ENCODE measurements at regions not wholly inside any gene's neighbourhood (a gene's known extent, or its start where the extent isn't known, plus 50 kb on each side); places are given as distances from the start of the nearest gene placed in this dataset.

GRCh38 chr6:8674126-8674525, 238.8 kb upstream of the SLC35B3 start:
- no peak for DNase-seq (ENCODE audit: low spot score)

- no peak for DNase-seq (ENCODE audit: low spot score)
These were observed 237.5 kb upstream of the SLC35B3 start for GRCh38 chr6:8672882-8673281.

- DNase-seq (ENCODE audit: low spot score), result no peak
These were observed 235.4 kb upstream of the SLC35B3 start for GRCh38 chr6:8670792-8671191.

DNA sequence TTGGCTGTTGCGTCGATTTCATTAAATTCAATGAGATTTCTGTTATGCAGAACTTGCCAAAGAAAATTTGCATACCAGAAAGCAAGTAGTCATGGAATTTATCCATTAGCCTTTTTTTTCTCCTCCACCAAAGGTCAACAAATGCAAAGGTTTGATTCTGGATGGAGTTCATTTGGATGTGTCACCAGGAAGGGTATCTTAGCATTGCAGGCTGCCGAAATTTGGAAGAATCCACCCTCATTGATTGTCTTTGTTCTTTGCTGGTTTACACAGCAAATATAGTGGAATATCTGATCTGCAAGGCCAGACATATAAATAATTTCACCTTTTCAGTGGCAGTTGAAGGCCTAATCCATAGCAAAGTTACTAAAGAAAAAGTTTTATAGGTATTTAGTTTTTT, 229.4 kb upstream of the SLC35B3 start:
- DNase-seq (ENCODE audit: low spot score), result no peak

DNA sequence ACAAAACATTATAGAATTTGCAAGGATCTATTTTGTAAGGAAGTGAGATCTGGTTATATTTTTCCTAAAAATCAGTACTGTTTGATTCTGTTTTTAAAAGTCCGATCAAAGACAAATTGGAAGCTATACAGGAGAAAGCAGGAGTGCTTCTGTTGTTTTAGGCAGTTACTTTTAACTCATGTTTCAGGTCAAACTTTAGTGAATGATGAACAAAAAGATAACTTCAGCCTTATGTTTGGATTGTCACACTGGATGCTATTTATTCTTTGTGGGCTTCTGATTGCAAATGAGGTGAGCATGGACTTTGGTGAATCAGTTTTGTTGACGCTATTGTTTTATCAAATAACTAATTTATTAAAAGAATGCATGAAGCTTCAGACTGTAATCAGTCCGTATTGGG, 228.7 kb upstream of the SLC35B3 start:
- DNase-seq (ENCODE audit: low spot score), result no peak

GRCh38 chr6:8659404-8660189, 224.3 kb upstream of the SLC35B3 start:
- DNase-seq (ENCODE audit: low spot score), result no peak

GRCh38 chr6:8658416-8658815, 223.1 kb upstream of the SLC35B3 start:
- DNase-seq (ENCODE audit: low spot score), result no peak

- no peak for DNase-seq (ENCODE audit: low spot score)
These were observed 222.2 kb upstream of the SLC35B3 start for GRCh38 chr6:8657522-8657921.

DNA sequence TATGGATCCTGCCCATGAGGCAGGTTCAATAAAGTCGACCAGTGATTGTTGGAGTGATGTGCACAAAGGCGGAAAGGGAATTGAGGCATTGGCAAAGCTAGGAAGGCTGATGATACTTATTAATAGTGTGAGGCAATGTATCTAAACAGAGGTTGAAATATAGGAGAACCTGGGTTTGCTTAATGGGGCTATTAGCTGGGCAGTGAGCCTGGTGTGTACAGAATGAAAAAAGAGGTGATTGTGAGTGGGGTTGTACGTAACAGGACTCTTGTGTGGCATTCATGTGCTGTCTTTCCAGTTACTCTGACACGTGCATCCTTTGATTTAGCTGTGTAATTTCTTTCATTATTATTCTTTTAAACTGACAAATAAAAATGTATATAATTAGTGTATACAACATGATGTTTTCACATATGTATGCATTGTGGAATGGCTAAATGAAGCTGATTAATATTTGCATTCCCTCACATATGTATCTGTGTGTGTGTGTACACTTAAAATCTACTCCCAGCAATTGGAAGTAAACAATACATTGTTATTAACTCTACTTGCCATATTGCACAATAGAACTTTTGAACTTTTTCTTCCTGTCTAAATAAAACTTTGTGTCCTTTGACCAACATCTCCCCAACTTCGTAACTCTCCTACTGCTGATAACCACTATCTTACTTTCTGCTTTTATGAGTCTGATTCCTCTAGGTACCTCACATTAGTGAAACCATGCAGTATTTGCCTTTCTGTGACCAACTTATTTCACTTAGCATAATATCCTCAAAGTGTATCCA, 220.5 kb upstream of the SLC35B3 start:
- DNase-seq (ENCODE audit: low spot score), result no peak

DNA sequence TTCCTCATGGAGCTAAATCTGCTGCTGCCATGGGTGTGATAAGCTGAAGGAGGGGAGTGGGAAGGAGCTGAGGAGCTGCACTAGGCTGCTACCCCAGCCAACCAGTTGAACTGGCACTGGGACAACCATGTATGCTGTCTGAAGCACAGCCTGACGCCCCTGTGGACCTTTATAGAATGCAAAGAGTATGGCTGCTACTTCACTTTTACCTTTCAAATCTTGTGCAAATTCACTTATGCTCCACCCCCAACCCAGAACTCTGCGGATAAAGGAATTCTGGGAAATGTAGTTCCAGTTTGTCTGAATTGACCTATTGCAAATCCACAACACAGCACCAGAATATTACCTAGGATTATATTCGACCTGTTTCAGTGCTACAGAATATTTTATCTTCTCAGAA, 217.4 kb upstream of the SLC35B3 start:
- DNase-seq (ENCODE audit: low spot score), result no peak

GRCh38 chr6:8651998-8652397, 216.7 kb upstream of the SLC35B3 start:
- no peak for DNase-seq (ENCODE audit: low spot score)

DNA sequence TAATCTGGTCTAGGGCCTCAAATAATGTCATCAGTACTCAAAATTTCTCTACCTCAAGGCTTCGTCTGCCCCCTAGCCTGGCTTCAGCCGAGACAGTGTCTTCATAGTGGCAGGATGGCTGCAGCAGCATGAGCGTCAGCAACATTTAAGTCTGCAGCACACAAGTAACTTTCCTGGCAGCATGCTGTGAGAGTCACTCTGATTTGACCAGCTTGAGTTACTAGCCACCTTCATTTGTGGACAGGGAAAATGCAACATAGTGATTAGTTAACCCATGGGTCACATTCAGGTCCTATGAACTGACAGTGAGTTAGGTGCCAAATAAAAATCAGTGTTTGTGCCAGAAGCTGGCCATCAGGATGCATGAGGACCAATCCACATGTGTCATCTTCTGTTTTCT, 209.9 kb upstream of the SLC35B3 start:
- no peak for DNase-seq (ENCODE audit: low spot score)

DNA sequence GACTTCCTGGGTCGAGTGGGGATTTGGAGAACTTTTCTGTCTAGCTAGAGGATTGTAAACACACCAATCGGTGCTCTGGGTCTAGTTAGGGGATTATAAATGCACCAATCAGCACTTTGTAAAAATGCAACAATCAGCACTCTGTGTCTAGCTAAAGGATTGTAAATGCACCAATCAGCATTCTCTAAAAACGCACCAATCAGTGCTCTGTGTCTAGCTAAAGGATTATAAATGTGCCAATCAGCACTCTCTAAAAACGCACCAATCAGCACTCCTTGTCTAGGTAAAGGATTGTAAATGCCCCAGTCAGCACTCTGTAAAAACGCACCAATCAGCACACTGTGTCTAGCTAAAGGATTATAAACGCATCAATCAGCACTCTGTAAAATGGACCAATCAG, 209.0 kb upstream of the SLC35B3 start:
- DNase-seq (ENCODE audit: low spot score), result no peak

- DNase-seq (ENCODE audit: low spot score), result no peak
These were observed 207.5 kb upstream of the SLC35B3 start for GRCh38 chr6:8642854-8643253.

DNA sequence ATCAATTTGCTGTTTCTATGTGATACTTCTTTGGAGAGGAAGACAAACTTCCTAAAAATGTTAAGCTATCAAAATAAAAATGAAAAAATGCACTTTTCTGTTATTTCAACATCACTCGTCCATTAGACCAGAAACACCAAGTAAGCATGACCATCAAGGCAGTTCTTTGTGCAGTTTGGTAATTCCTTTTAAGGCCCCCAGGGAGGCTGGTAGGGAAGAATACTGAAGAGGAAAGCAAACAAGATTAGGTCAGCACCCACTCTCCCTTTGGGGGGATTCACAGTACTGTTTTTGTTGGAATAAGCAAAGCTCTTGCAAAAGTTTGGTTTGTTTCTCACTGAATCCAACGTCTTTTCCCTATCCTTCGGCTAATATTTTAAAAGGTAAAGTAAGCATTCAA, 206.8 kb upstream of the SLC35B3 start:
- DNase-seq (ENCODE audit: low spot score), result no peak

- no peak for DNase-seq (ENCODE audit: low spot score)
These were observed 204.7 kb upstream of the SLC35B3 start for GRCh38 chr6:8639928-8640649.

DNA sequence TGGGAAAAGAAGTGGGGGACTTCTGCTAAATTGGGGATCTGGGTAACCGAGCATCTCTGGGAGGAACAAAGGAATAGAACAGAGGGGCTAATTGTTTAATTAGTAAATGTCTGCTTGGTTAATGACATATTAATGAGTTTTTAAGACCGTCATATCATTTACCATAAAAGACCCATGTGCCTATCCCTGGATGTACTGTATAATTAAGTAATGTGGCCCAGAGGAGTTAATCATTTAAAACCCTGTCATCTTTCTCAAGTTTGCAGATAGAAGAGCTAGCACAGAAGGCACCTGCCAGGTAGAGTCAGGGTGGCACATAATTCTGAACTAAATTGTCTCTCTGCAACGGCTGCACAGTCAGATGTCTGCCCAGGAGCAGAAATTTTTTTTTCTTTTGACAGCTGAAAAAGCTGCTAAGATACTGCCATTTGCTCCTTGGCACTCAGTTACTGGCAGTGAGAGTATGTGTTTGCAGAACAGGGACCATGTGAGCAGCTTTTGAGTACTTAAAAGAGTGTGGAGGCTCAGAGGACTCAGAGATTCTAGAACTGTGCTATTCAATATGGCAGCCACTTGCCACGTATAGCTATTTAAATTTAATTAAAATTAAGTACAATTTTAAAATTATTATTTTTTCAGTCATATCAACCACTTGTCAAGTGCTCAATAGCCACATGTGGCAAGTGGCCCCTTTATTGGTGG, 202.7 kb upstream of the SLC35B3 start:
- DNase-seq (ENCODE audit: low spot score), result no peak

- DNase-seq (ENCODE audit: low spot score), result no peak
These were observed 198.4 kb upstream of the SLC35B3 start for GRCh38 chr6:8633762-8634161.

- no peak for DNase-seq (ENCODE audit: low spot score)
These were observed 193.4 kb upstream of the SLC35B3 start for GRCh38 chr6:8628736-8629135.

- no peak for DNase-seq (ENCODE audit: low spot score)
These were observed 192.7 kb upstream of the SLC35B3 start for GRCh38 chr6:8628063-8628462.

DNA sequence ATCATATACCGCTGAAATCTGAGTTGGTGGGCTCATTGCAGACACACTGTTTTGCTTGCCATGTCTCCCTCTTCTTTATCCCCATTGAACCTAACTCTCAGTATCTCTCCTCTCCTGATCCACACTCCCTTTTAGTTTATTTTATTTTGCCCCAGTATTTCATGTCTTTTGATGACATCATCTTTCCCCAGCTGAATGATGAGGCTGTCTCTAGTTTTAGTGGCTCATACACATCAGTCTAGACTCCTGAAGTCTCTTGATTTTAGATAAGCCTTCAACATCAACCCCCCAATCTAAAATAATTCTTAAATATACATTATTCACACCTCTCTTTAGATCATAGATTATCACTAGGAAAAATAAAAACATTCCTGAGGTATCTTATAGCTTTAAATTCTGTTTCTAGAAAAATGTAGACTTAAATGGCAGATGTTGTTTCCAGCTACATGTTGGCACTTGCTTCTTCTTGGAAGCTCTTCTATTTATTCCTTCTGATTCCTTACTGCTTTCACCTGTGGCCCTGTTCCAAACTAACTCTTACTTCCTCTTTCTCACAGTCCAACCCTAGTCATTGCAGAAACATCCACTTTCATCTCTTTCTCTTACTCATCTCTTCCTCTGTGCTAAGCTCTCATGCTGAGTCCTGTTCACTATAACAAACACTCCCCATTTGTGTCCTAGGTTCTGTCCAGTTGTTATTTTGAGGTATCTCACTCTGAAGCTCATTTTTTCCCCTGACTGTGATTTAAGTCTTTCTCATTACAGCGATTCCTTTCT, 191.9 kb upstream of the SLC35B3 start:
- DNase-seq (ENCODE audit: low spot score), result no peak

Data from HT-29 (cell line).